Natural killer cell (primary cell): ENCODE measurements at regions not wholly inside any gene's neighbourhood (a gene's known extent, or its start where the extent isn't known, plus 50 kb on each side); places are given as distances from the start of the nearest gene placed in this dataset.

Experiments
- ATAC-seq, 3 donors: fragments of 150-1000 bp in 2 of 3; fragments of 200-7000 bp in 1 of 3; cut with Tn5 transposase; 1 replicate in 1 of 3; 2 replicates in 2 of 3; pipeline ENCODE4 v1.10.0; 2021; ENCODE audit warnings: mild to moderate bottlenecking in 2 of 3, moderate library complexity in 2 of 3
- DNase-seq, 2 donors: peaks; one replicate each; pipeline versions ENCODE4 v3.0.0 to v3.0.0-alpha.2; 2013 to 2021; ENCODE audit warnings: mixed read lengths in 1 of 2
- H3K27ac ChIP-seq: one replicate; pipeline ENCODE4 v1.5.1; 2013; ENCODE audit warnings: mild to moderate bottlenecking, low read length
- H3K27me3 ChIP-seq: one replicate; pipeline ENCODE4 v1.6.1; 2013; ENCODE audit warnings: low read length; ENCODE audit not compliant: control insufficient read depth, insufficient read depth
- H3K36me3 ChIP-seq: one replicate; pipeline ENCODE4 v1.6.1; 2013; ENCODE audit warnings: low read length; ENCODE audit not compliant: control insufficient read depth, insufficient read depth
- H3K4me1 ChIP-seq: one replicate; pipeline ENCODE4 v1.6.1; 2013; ENCODE audit warnings: low read length; ENCODE audit not compliant: control insufficient read depth, insufficient read depth
- H3K4me3 ChIP-seq: one replicate; pipeline ENCODE4 v1.5.1; 2013; ENCODE audit warnings: low read length
- H3K9me3 ChIP-seq: one replicate; pipeline ENCODE4 v1.6.1; 2013; ENCODE audit warnings: low read length; ENCODE audit not compliant: control insufficient read depth, insufficient read depth
- H3K27ac Mint-ChIP-seq, 2 donors: one replicate each; pipeline ENCODE4 v1.8.0; 2022; ENCODE audit warnings: mild to moderate bottlenecking in 2 of 2, mixed read lengths in 2 of 2, moderate library complexity in 1 of 2
- H3K27me3 Mint-ChIP-seq, 2 donors: one replicate each; pipeline ENCODE4 v1.8.0; 2022; ENCODE audit warnings: low read depth in 2 of 2, mixed read lengths in 2 of 2
- H3K36me3 Mint-ChIP-seq: one replicate; pipeline ENCODE4 v1.8.0; 2022; ENCODE audit warnings: mixed read lengths
- H3K4me1 Mint-ChIP-seq, 2 donors: one replicate each; pipeline ENCODE4 v1.8.0; 2022; ENCODE audit warnings: mixed read lengths in 2 of 2
- H3K4me3 Mint-ChIP-seq: one replicate; pipeline ENCODE4 v1.8.0; 2022; ENCODE audit warnings: mild to moderate bottlenecking, moderate library complexity, mixed read lengths
- H3K9me3 Mint-ChIP-seq, 2 donors: one replicate each; pipeline ENCODE4 v1.8.0; 2022; ENCODE audit warnings: mixed read lengths in 2 of 2
- CTCF ChIP-seq: fragments of 200-600 bp; IDR thresholded peaks from one replicate; pipeline ENCODE4 v1.8.0; 2022; ENCODE audit warnings: antibody characterized with exemption
- WGBS: methylation state at CpG from one replicate; pipeline ENCODE4 v1.1.7; 2013; ENCODE audit warnings: missing lambda C conversion rate; ENCODE audit not compliant: insufficient coverage; 5-methylcytosine and 5-hydroxymethylcytosine counted together
- intact Hi-C: fragments of 100-400 bp; cut with micrococcal nuclease; formaldehyde crosslinking; loops from one replicate; pipeline ENCODE4 v1.14.2; 2022

- 88% methylated on average over 16 of the region's 17 CpGs for WGBS
- Mint-ChIP-seq H3K9me3 (no peaks in the 10 kb centered on the region), H3K36me3 (no peaks in the 10 kb centered on the region), H3K4me3 (no peak overlapping the region), H3K4me1 (peaks cover 13 to 17% of the 10 kb centered on the region in 2 donors), H3K27ac (no peak overlapping the region), H3K27me3 (peaks cover 0 to 7% of the 10 kb centered on the region in 2 donors)
- Histone ChIP-seq H3K27me3 (no peaks in the 10 kb centered on the region), H3K4me3 (no peak overlapping the region), H3K27ac (no peak overlapping the region), H3K4me1 (peaks cover 5% of the 10 kb centered on the region), H3K36me3 (no peaks in the 10 kb centered on the region), H3K9me3 (no peaks in the 10 kb centered on the region)
- TF ChIP-seq CTCF, result no peak
- intact Hi-C loops, result loop anchor here (10.0 kb wide), 1 partner anchor 773 kb away; the partner anchor contains the start of gene TRIB2
- DNase-seq (no peak), ATAC-seq (no peak)
These were observed 195.1 kb downstream of the LPIN1 start for GRCh38 chr2:11941201-11942177.

GRCh38 chr2:11942178-11942569 lies 195.7 kb downstream of the LPIN1 start:
- Histone ChIP-seq H3K27ac (no peak overlapping the region), H3K4me3 (no peak overlapping the region), H3K36me3 (no peaks in the 10 kb centered on the region), H3K27me3 (no peaks in the 10 kb centered on the region), H3K4me1 (peaks cover 5% of the 10 kb centered on the region), H3K9me3 (no peaks in the 10 kb centered on the region)
- WGBS, result 95% methylated on average over 5 of the region's 5 CpGs
- Mint-ChIP-seq H3K4me1 (peaks cover 13 to 17% of the 10 kb centered on the region in 2 donors), H3K9me3 (no peaks in the 10 kb centered on the region), H3K36me3 (no peaks in the 10 kb centered on the region), H3K27ac (no peak overlapping the region), H3K4me3 (no peak overlapping the region), H3K27me3 (peaks cover 0 to 7% of the 10 kb centered on the region in 2 donors)
- no peak for ATAC-seq
- no peak for DNase-seq
- intact Hi-C loops, result loop anchor here (10.0 kb wide), 1 partner anchor 773 kb away; the partner anchor contains the start of gene TRIB2
- TF ChIP-seq CTCF, result no peak

GRCh38 chr2:11944311-11944710 lies 197.9 kb downstream of the LPIN1 start:
- no peak for TF ChIP-seq CTCF
- Mint-ChIP-seq H3K27me3 (peaks cover 0 to 7% of the 10 kb centered on the region in 2 donors), H3K36me3 (no peaks in the 10 kb centered on the region), H3K27ac (peak overlapping the region; percentile 87 to 90), H3K9me3 (no peaks in the 10 kb centered on the region), H3K4me3 (no peak overlapping the region), H3K4me1 (peaks cover 13 to 17% of the 10 kb centered on the region in 2 donors)
- no peaks in the 10 kb centered on the region for H3K9me3 ChIP-seq
- no peaks in the 10 kb centered on the region for H3K27me3 ChIP-seq
- intact Hi-C loops, result loop anchor here (10.0 kb wide), 1 partner anchor 770 kb away; the partner anchor contains the start of gene TRIB2
- H3K27ac ChIP-seq, result no peak overlapping the region
- no peak overlapping the region for H3K4me3 ChIP-seq
- DNase-seq, result no peak
- H3K36me3 ChIP-seq, result no peaks in the 10 kb centered on the region
- no peak for ATAC-seq
- 91% methylated on average over 3 of the region's 4 CpGs for WGBS
- peaks cover 5% of the 10 kb centered on the region for H3K4me1 ChIP-seq
